Right lobe of liver (tissue), 6 donors: ENCODE measurements at regions not wholly inside any gene's neighbourhood (a gene's known extent, or its start where the extent isn't known, plus 50 kb on each side); places are given as distances from the start of the nearest gene placed in this dataset.

Experiments
- ATAC-seq, 4 donors: fragments of 200-7000 bp; cut with Tn5 transposase; one replicate each; pipeline ENCODE4 v1.9.1; 2020; ENCODE audit warnings: mild to moderate bottlenecking in 4 of 4, moderate library complexity in 4 of 4
- DNase-seq, 3 donors: peaks; one replicate each; pipeline ENCODE4 v3.0.0-alpha.2; 2020
- H3K27ac ChIP-seq, 3 donors: fragments of 200-600 bp; one replicate each; pipeline ENCODE4 v1.8.0; 2022
- H3K27me3 ChIP-seq, 2 donors: fragments of 200-600 bp; one replicate each; pipeline ENCODE4 v1.8.0; 2022
- H3K36me3 ChIP-seq, 4 donors: fragments of 200-600 bp; sonication (generic) in 1 of 4; one replicate each; pipeline versions ENCODE4 v1.5.1 to v1.8.0; 2017 to 2022; ENCODE audit warnings: control low read depth in 1 of 4
- H3K4me1 ChIP-seq, 4 donors: fragments of 200-600 bp; sonication (generic) in 1 of 4; one replicate each; pipeline versions ENCODE4 v1.5.1 to v1.8.0; 2017 to 2022; ENCODE audit warnings: control low read depth in 1 of 4
- H3K4me3 ChIP-seq, 3 donors: fragments of 200-600 bp; one replicate each; pipeline ENCODE4 v1.8.0; 2022
- H3K9me3 ChIP-seq, 4 donors: fragments of 200-600 bp; sonication (generic) in 1 of 4; one replicate each; pipeline versions ENCODE4 v1.5.1 to v1.8.0; 2017 to 2022; ENCODE audit warnings: control low read depth in 1 of 4
- POLR2A ChIP-seq: fragments of 450-650 bp; IDR thresholded peaks from one replicate; pipeline ENCODE4 v1.6.1; 2017; ENCODE audit warnings: antibody characterized with exemption, mild to moderate bottlenecking
- WGBS: methylation state at CpG from one replicate; pipeline ENCODE4 v1.1.6; 2018; ENCODE audit warnings: low coverage, low lambda C conversion rate; ENCODE audit not compliant: insufficient coverage; ENCODE audit errors: missing lambda C conversion rate; 5-methylcytosine and 5-hydroxymethylcytosine counted together
- intact Hi-C, 2 donors: fragments of 100-400 bp; cut with DNase I; formaldehyde crosslinking; loops; one replicate each; pipeline versions ENCODE4 v1.11.2 to v1.14.1; 2022
- TF ChIP-seq, protein P1 (sequence below), 4 donors: fragments of 200-600 bp in 3 of 4; fragments of 450-650 bp in 1 of 4; IDR thresholded peaks; one replicate each; pipeline versions ENCODE4 v1.5.1 to v1.8.0; 2016 to 2022; ENCODE audit warnings: antibody characterized with exemption in 4 of 4, mild to moderate bottlenecking in 2 of 4
- donor health status: DM: no; HTN: yes; CAD: no.
- donor health status: DM: no; HTN: no; CAD: no.
- donor health status: DM: no; HTN: no; CAD: no.
- donor health status: DM: no; HTN: yes; CAD: no.
- donor health status: DM: no; HTN: yes; CAD: no.

- Histone ChIP-seq H3K4me3 (no peak overlapping the region), H3K27me3 (no peaks in the 10 kb centered on the region), H3K9me3 (no peaks in the 10 kb centered on the region), H3K4me1 (no peaks in the 10 kb centered on the region), H3K27ac (no peak overlapping the region), H3K36me3 (no peaks in the 10 kb centered on the region)
- intact Hi-C loops = no loop called here
- ATAC-seq (no peak), DNase-seq (no peak)
- TF ChIP-seq POLR2A = no peak
- TF ChIP-seq, protein P1, sequence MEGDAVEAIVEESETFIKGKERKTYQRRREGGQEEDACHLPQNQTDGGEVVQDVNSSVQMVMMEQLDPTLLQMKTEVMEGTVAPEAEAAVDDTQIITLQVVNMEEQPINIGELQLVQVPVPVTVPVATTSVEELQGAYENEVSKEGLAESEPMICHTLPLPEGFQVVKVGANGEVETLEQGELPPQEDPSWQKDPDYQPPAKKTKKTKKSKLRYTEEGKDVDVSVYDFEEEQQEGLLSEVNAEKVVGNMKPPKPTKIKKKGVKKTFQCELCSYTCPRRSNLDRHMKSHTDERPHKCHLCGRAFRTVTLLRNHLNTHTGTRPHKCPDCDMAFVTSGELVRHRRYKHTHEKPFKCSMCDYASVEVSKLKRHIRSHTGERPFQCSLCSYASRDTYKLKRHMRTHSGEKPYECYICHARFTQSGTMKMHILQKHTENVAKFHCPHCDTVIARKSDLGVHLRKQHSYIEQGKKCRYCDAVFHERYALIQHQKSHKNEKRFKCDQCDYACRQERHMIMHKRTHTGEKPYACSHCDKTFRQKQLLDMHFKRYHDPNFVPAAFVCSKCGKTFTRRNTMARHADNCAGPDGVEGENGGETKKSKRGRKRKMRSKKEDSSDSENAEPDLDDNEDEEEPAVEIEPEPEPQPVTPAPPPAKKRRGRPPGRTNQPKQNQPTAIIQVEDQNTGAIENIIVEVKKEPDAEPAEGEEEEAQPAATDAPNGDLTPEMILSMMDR (IDR thresholded peaks at IDR 0.05) = no peak
- 69% methylated on average over 1 of the region's 1 CpG for whole genome bisulfite sequencing
These were observed 366.1 kb downstream of the EN1 start for GRCh38 chr2:118481299-118481698.

- Histone ChIP-seq H3K36me3 (no peaks in the 10 kb centered on the region), H3K4me1 (no peaks in the 10 kb centered on the region), H3K27ac (no peak overlapping the region), H3K9me3 (no peaks in the 10 kb centered on the region), H3K27me3 (no peaks in the 10 kb centered on the region), H3K4me3 (no peak overlapping the region)
- no CpG with 5 or more reads among the region's 5 CpGs for WGBS
- ATAC-seq = no peak
- TF ChIP-seq, protein P1 (IDR thresholded peaks at IDR 0.05) = no peak
- no peak for TF ChIP-seq POLR2A
- DNase-seq = no peak
- intact Hi-C loops = no loop called here
These were observed 368.4 kb downstream of the EN1 start for GRCh38 chr2:118479020-118479419.

DNA sequence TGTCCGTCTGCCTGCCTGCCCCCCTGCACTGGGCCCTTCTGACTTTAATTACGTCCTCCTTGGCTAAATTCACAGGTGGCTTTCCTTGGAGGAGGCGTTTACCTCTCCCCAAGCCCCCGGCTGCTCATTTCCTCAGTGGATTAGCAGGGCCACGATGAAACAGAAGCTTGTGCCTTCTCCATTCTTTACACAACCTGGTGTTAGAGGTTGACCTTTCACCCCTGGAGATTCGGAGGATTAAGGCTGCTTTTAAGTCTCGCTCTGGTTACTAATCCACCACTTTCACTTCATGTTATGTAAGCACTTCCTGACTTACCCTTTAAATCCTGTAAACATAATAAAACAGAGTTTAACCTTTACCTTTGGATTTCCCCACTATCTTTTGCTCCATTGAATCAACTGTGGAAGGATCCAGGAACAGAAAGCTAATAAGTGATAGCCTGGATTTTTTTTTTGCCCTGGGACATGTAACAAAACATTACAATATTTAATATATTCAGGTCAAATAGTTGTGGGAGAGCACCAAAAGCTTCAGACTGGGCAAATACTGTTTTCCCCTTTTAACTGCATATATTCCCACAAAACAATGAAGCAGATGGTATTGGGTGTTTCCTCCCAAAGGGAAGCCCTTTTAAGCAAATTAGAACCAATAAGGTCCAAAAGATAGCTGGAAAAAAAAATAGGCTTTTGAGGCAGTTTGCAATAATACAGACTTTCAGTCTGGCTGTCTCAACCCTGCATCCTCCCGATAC lies 370.2 kb downstream of the EN1 start:
- Histone ChIP-seq H3K27ac (no peak overlapping the region), H3K4me3 (no peak overlapping the region), H3K4me1 (no peaks in the 10 kb centered on the region), H3K9me3 (no peaks in the 10 kb centered on the region), H3K36me3 (no peaks in the 10 kb centered on the region), H3K27me3 (no peaks in the 10 kb centered on the region)
- intact Hi-C loops = no loop called here
- no peak for TF ChIP-seq POLR2A
- DNase-seq = no peak
- WGBS = 44% methylated on average over 7 of the region's 8 CpGs
- peak; percentile 46 to 92 (median 78) for ATAC-seq

GRCh38 chr2:118475622-118476205 lies 371.7 kb downstream of the EN1 start:
- no peaks in the 10 kb centered on the region for H3K36me3 ChIP-seq
- no peak overlapping the region for H3K4me3 ChIP-seq
- intact Hi-C loops = no loop called here
- no peaks in the 10 kb centered on the region for H3K27me3 ChIP-seq
- no peak overlapping the region for H3K27ac ChIP-seq
- no peaks in the 10 kb centered on the region for H3K9me3 ChIP-seq
- no peaks in the 10 kb centered on the region for H3K4me1 ChIP-seq
- whole genome bisulfite sequencing = 80% methylated on average over 9 of the region's 9 CpGs
- TF ChIP-seq, protein P1 (IDR thresholded peaks at IDR 0.05) = no peak
- no peak for TF ChIP-seq POLR2A
- DNase-seq (no peak), ATAC-seq (no peak)

DNA sequence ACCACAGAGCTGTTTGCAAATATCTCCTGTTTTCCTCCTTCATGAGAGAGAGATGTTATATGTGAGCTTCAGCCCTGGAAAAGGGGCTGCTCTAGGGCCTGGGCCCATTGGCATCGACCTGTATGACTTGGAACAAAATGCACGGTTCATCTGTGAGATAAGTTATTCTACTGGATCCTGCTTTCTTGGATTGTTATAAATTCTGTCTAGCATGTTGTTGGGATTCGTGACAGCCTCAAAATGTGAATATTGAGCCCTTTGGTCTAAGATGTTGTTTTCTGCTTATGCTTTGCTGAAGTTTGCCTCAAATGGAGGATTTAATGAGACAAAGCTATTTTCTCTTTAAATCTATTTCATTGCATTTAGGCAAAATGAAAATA lies 372.9 kb downstream of the EN1 start:
- Histone ChIP-seq H3K36me3 (no peaks in the 10 kb centered on the region), H3K4me3 (no peak overlapping the region), H3K9me3 (no peaks in the 10 kb centered on the region), H3K27ac (no peak overlapping the region), H3K4me1 (no peaks in the 10 kb centered on the region), H3K27me3 (no peaks in the 10 kb centered on the region)
- no peak for TF ChIP-seq POLR2A
- TF ChIP-seq, protein P1 (IDR thresholded peaks at IDR 0.05) = no peak
- intact Hi-C loops = no loop called here
- DNase-seq (no peak), ATAC-seq (no peak)
- WGBS = 54% methylated on average over 3 of the region's 3 CpGs
